SK-N-MC (cell line): ENCODE measurements at regions not wholly inside any gene's neighbourhood (a gene's known extent, or its start where the extent isn't known, plus 50 kb on each side); places are given as distances from the start of the nearest gene placed in this dataset.

ENCODE experiments used
- FOXP2 ChIP-seq: optimal IDR thresholded peaks from 2 replicates; pipeline ENCODE3; 2011; ENCODE audit warnings: mild to moderate bottlenecking, moderate library complexity; ENCODE audit not compliant: insufficient read depth; ENCODE audit errors: extremely low read length, control extremely low read depth
- POLR2AphosphoS5 ChIP-seq: IDR thresholded peaks from 2 replicates; pipeline ENCODE4 v1.6.1; 2012; ENCODE audit warnings: mild to moderate bottlenecking, low read depth, low read length, borderline replicate concordance

DNA sequence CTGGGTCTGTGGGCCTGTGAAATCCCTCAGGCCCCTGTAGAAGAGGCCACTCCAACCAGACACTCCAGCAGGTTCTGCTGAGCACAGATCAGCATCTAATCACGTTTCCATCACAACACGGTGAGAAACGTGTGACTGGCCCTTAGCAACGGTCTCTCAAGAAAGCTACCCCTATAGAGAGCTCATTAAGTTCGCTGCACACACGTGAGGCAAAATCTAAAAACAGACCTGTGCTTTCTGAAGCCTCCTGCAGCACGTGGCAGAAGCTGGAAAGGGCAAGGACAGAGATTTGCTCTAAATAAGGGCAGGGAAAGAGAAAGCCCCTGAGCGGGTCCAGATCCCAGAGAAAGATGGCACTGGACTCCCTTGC, 56.5 kb downstream of the GPR6 start:
- no peak for TF ChIP-seq POLR2AphosphoS5
- TF ChIP-seq FOXP2 = no peak
